HG02973 (cell line): ENCODE measurements at regions not wholly inside any gene's neighbourhood (a gene's known extent, or its start where the extent isn't known, plus 50 kb on each side); places are given as distances from the start of the nearest gene placed in this dataset.

Source experiments
- ATAC-seq: cut with Tn5 transposase; IDR thresholded peaks from one replicate; pipeline ENCODE4 v1.9.1; 2021; ENCODE audit warnings: moderate library complexity; ENCODE audit not compliant: unreplicated experiment

DNA sequence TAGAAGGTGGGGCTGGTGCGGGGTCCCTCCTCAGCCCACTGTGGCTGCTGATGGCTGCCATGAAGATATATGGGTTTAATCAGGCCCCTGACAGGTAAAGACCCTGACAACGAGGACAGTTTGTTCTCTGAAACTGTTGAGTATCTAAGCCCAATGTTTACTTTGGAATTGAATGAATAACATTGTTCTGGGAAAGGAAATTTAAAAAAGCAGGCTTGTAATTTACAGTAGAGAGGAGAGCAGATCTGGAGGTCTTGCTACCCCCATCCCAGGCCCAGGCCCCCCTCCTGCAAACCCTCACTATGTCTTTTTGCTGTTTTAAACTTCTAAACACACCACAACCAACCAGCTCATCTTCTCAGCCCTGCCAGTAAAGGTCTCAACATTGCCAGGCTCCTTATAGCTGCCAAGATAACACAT is 171.3 kb downstream of the CDC5L start:
- ATAC-seq, result no peak

DNA sequence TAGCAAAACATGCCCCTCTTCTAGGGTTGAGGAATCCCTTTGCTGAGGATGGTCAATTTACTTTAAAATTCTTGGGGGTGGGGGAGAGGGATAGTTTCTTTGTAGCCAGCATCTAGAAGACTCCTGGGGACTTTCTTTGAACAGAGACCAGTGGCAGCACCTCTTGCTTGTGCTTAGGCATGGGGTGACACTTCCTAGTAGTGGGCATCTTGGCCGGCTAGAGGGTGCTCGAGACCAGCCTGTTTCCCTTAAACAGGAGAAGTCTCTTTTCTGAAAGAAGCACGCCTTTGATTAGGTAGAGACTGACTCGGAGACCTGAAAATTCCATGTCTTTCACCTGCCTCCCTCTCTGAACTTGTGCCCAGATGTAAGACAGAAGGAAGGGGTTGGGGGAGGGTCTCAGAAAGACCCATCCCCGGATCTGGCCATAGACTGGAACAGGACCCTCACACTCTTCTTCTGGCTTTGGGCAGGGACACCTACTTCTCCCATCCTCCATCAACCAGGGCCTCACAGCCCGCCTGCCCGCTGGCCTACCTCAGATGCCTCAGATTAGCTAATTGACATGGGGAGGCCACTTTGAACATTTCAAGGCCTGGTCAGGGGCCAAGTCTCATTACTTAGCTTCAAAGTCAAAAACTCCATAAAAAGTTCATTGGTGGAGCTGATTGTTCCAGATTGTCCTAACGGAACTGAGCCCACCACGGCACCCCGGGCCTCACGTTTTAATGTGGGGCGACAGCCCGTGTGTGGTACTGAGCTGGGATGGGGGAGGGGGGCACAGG is 172.2 kb downstream of the CDC5L start:
- ATAC-seq, result no peak

DNA sequence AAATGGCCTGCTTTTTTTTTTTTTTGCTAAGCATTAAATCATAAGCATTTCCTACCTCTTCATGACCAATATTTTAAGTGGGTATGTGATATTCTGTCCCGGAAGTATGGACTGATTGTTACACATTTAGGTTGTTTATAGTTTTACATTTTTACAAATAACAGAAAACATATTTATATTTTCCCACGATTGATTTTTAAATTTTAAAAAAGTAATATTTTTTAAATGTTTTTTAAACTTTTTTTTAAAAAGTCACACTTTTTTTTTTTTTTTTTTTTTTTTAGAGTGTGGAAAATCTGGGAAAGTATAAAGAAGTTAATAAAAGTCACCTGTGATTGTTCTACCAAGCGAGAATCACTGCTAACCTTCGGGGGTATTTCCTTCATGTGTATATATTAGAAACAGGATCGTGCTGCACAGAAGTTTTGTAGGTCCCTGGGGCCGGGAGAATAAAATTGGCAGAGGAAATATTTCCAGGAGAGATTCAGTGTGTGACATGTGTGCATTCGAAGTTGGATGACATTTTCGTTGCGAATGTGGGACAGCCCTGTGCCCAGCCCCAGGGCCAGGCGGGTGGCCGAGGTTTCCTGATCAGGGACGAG is 173.1 kb downstream of the CDC5L start:
- no peak for ATAC-seq

DNA sequence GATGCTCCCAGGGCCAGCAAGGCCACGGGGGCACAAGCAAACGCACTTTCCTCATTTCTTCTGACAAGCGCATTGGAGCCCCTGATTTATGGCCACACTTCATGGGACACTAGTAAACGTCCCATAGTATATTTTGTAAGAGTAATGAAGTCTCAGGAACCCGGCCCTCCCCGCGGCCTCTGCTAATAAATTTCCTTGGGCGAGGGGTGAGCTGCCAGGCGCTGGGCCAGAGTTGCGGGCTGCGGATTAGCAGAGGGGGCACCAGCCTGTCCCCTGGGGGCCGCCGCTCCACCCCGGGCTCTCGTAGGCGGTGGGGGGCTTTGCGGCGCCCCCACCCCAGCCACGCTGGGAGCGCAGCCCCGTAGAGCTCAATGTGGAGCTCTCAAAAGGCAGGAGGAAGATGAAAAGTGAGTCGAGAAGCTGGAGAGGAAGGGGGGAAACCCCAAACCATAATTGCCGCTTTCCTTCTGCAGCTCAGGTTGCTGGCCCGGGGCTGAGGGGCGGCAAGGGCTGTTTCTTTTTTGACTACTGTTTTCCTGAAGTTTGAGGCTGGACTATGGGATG is 173.6 kb downstream of the CDC5L start:
- ATAC-seq, result no peak

DNA sequence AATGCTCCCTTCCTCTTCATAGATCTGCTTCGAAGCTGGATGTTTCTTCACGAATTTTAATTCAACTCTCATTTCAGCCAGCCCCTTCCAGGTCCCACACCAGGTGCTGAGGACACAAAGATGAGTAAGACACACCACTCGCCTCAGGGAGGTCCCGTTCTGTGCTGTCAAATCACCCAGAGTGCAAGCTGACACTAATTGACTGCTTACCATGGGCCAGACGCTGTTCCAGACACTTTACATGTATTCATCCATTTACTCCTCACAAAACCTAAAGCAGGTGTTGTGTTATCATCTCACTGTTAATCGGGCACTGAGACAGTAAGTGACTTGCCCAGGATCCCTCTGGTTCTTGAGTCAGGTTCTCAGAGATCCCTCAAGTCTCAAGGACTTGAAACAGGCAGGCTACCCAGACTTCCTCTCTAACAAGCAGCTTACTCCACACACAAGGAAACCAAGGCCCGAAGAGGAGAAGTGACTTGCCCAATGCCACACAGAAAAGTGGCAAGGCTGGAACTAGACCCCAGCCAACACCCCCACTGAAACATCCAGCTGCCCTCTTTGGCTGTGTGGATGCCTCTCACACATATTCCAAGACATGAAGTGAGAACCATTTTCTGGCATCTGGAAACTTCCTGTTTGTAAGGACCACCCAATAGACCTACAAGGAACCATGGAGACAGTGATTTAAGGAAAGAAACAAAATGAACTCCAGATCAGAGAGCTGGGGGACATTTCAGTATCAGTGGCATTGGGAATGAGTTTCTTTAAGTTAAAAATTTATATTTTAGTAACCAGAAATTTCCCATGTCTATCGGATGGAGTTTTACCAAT is 174.5 kb downstream of the CDC5L start:
- ATAC-seq, result no peak

DNA sequence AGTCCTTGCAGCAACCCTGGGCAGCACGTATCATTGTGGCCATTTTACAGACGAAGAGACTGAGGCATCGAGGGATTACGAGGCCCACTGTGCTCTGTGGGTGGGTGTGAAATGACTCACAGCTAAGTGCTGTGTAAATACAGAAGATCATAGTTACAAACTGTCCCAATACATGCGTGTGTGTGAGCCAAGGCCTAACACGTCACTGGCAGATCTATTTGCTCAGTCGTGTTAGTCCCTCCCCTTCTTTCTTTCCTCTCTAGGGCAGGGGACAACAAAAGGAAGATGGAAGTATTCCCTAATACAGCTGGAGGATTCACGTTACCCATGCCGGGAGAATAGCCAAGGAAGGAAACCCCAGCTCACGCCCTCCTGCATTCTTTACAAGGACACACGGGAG is 175.9 kb downstream of the CDC5L start:
- no peak for ATAC-seq

DNA sequence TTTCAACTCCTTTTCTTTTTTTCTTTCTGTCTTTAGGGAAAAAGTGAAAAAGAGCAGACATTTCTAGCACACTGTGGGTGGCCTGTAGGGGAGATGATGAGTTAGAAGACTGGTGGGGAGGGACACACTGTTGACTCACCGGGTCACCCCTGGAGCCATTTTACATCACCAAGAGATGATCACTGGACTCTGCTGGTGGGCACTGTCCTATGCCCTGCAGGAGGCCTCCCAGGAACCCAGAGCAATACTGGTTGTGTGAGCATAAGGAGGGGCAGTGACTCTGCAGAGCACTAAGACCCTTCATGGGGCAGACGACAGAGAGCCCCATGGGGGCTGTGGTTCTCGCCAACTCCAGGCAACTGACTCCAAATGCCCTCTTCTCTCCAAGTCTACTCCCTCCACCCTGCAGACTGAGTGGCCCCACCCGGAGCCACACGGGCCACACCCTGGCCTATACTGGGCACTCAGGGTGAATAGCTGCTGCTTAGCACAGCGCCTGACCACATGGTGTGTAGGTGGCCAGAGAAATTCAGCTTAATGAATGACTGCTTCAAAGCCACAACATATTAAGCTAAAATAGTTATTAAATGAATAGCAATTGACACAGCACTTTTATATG is 177.5 kb downstream of the CDC5L start:
- ATAC-seq, result no peak

DNA sequence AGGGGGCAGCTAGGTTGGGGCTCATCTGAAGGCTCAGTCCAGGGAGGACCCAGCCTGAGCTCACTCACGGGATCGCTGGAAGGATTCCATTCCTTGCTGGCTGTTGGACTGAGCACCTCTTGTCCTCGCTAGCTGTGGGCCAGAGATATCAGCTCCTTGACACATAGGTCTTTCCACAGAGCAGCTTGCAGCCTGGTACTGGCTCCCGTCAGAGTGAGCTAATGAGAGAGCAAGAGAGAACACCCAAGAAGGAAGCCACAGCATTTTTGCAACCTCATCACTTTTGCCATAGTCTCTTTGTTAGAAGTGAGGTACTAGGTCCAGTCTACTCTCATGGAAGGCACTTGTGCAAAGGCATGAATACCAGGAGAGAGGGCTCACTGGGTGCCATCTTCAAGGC is 179.9 kb downstream of the CDC5L start:
- no peak for ATAC-seq

DNA sequence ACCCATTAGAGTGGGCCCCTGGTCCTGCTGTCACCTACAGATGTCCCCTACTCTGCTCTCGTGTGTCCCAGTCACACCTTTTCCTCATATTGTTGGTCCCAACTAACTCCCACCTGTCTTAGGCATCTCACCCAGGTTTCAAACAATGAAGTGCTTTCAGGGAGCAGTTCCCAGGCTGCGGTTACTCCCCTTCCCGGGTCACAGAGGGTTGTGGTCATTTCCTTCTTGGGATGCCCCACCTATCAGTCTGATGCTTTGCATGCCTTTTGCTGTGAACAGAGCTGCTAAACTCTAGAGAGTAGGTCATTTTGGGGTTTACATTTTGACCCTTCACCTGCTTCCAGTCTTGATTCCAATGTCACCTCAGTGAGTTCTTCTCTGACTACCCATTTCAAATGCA is 181.6 kb downstream of the CDC5L start:
- ATAC-seq, result no peak

DNA sequence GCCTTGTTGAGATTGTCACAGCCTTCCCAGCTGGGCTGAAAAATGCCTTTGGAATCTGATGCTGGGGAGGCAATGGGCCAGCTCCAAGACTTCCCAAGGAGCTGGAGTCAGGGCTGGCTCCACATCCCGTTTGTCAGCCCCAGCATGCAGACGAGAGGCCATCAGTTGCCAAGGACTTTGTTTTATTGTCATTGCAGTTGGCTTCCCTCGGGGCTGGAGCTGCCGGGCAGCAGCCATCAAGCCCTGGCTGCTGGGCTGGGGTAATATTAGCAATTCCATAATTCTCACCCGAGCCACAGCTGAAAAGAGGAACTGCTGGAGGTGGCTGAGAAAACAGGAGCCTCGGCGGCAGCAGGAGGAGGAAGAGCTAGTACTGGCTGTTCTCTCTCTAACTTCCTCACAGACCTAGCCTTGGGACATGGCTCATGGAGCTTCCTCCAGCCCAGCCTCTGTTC is 182.5 kb downstream of the CDC5L start:
- ATAC-seq, result no peak

DNA sequence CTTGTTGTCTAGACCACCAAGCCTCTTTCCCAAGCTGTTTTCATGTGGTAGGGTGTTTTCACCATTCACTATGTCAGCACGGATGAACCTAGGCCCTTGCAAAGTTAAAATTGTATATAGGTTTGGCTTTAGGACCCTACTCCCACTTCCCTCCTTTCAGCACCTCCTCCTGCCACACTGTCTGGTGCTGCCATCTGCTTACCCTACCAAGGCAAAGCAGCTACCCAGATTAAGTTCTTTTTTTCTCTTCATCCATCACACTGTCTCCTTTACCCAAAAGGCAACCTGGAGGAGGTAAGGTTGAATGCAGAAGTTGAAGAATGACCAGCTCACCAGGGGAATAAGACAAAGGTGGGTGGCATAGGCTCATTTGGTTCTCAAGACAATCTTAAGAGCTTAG is 184.0 kb downstream of the CDC5L start:
- ATAC-seq, result no peak

DNA sequence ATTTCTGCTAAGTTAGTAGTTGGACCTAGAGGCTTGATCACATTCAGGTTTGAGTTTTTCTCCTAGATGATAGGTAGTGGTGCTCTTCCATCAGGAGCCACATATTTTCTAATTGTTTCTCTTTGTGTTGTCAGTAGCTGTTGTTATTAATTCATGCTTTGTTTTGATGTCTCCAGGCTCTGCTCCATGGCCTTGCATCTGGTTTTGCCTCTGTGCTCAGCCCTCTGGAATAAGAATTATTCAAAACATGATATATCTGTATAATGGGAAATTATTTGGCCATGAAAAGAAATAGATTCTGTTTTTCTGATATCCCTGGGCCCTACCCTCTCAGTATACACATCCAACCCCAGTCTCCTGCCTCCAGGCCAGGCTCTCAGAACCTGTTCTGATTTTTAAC is 184.8 kb downstream of the CDC5L start:
- no peak for ATAC-seq

DNA sequence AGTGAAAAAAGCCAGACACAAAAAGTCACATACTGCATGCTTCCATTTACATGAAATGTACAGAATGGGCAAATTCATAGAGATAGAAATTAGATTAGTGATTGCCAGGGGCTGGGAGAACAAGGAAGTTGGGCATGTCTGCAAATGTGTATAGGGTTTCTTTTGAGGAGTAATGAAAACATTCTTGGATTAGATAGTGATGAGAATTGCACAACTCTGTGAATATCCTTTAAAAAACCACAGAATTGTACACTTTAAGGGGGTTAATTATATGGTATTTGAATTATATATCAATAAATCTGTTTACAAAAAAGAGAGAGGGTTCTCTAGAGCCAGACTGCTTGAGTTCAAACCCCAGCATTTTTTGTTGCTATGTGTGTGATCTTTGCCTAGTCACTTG is 188.1 kb downstream of the CDC5L start:
- no peak for ATAC-seq

DNA sequence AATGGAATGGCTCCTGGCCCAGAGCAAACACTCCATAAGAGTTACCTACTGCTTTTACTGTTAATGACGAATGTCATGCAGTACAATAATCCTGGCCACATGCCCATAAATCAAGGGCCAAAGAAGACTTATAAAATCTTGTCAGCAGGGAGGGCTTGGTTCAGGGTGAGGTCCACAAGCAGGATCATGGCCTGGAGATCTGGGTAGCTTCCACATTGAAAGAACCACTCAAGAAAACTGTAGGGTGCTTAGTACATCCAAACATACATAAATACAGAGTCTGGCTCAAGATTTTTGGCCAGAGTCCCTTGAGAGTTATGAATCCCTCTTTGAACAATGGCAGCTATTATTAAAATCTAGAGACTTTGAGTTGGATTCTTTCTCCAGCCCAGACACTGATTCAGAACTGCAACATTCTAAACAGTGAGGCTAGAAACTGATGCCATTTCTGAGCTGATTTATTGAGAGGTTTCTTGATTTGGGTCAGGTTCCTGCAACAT is 188.7 kb downstream of the CDC5L start:
- ATAC-seq, result no peak

DNA sequence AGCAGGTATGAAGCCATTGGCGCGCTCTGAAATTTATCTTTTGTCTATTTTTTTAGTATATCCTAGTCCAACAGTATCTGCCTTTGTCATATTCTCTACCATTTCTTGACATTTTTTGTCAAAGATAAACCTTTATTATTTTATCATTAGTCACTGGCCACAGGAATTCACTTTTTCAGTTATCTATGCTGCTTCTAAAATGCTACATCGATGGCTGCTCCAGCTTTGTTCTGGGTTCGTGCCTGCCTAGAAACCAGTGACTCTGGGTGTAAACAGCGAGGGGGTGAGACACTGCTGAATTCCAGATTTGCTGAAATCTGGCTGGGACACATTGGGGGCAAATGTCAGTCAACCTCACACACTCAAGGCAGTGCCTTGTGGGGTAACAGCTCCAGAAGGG is 193.4 kb downstream of the CDC5L start:
- no peak for ATAC-seq

DNA sequence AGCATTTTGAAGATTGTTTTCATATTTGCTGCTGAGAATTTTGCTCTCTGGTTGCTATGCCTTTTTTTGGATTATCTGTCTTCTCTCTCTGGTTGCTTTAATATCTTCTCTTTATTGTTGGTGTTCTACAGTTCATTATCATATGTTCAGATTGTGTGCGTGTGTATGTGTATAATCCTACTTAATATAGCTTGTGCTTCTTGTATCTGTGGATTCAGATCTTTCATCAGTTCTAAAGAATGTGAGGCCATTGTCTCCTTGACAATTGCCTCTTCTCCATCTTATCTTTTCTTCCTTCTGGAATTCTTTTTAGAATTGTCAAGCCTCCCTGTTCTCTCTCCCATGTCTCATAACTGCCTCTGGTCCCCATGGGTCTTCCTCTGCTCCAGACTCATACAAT is 195.4 kb downstream of the CDC5L start:
- ATAC-seq, result no peak

DNA sequence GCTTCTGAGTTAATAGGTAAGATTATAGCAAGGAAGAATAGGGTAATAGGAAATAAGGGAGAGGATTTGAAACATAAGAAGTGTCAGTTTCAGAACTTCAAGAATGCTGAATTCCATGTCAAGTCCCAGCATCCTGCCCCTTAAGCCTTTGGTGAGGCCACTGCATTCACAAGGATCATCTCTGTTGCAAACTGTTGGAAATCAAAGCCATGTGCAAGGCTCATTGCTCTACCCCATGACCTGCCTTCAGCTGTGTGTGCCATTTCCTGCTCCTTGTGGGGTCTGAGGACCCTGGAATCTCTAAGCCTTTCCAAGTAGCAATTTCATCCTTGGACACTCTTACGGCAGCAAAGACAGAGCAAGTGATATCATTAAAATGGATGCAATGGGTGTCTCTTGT is 203.0 kb downstream of the CDC5L start:
- ATAC-seq, result no peak

DNA sequence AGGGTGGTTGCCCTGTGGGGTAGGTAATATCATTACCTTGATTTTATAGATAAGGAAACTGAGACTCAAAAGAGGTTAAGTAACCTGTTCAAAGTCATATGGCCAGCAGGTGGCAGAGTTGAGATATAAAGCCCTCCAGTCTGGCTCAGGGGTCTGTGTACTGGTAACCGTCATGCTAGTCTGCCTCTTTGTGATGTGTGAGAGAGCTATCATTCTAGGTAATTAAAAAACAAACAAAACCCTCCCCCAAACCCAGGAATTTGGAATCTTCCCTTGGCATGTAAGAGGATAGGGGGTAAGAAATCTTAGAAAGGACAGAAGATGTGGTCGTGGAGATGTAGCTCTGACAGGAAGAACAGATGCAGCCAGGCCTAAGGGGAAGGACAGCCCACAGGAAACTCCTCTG is 206.0 kb downstream of the CDC5L start:
- ATAC-seq, result no peak

DNA sequence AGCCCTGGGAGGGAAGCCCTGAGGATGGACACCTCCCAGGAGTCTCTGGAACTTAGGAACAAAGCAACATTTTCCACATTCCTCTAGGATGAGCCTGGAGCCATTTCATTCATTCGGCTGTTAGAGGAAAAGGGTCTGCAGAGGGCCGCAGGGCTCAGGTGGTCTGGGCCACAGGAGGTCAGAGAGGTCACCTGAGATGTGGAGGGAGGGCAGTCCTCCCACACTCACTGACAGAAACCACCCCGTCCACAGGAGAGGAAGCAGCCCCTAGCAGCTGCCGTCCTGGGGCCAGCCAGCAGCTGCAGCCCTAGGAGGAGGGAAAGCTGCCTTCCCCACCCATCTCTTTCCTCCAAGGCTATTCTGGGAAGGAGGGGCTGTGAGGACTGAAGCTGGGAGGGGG is 207.0 kb downstream of the CDC5L start:
- ATAC-seq, result no peak

DNA sequence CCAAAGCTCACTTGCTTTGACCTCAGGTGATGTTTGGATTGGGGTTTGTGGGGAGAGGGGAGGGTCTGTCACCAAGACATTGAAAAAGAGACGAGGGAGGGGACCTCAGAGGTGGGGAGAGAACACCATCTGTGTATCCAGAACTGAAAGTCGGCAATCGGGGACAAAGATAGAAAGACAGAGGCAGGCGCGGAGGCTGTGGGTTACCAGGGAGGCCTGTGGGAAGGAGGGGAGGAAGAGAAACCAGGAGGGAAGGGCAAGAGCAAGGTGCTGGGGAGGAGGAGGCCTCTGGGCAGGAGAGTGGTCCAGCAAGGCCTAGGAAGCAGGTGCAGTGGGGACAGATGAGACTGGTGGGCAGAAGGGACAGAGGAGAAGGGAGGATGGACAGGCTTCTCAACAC is 211.2 kb downstream of the CDC5L start:
- ATAC-seq, result no peak

DNA sequence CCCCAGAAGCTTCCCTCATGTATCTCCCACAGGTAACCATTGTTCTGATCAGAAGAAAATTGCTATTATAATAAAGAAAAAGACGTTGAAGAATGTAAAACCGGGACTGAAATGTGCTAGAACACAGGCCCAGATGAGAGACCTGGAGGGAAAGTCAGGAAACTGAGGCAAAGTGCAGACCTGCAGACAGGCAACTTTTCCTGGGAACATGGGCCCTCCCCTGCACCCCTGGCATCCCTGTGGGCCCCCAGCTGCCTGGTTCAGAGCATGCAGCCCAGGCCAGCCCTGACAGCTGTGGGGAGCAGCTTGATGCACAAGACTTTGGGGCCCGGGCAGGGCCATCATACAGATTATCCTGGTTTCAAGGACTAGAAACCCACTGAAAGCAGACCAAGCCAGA is 212.2 kb downstream of the CDC5L start:
- ATAC-seq, result no peak
